GM12873 (cell line): ENCODE measurements at regions not wholly inside any gene's neighbourhood (a gene's known extent, or its start where the extent isn't known, plus 50 kb on each side); places are given as distances from the start of the nearest gene placed in this dataset.

Source experiments
- CTCF ChIP-seq: IDR thresholded peaks from 2 replicates; pipeline ENCODE4 v1.5.1; 2012; ENCODE audit warnings: low read depth, mild to moderate bottlenecking, moderate library complexity, low read length, control low read depth; ENCODE audit not compliant: insufficient read depth; ENCODE audit errors: missing control alignments

- TF ChIP-seq CTCF, result no peak
Observed at GRCh38 chr5:30843541-30843940, 349.9 kb upstream of the CDH6 start.

GRCh38 chr5:30839956-30840355 lies 353.5 kb upstream of the CDH6 start:
- TF ChIP-seq CTCF, result no peak

- no peak for TF ChIP-seq CTCF
Observed at GRCh38 chr5:30838936-30839496, 354.5 kb upstream of the CDH6 start.

GRCh38 chr5:30832519-30832918 lies 361.0 kb upstream of the CDH6 start:
- TF ChIP-seq CTCF, result no peak

GRCh38 chr5:30831605-30832004 lies 361.9 kb upstream of the CDH6 start:
- TF ChIP-seq CTCF, result no peak

GRCh38 chr5:30831123-30831522 lies 362.4 kb upstream of the CDH6 start:
- no peak for TF ChIP-seq CTCF

- no peak for TF ChIP-seq CTCF
Observed at GRCh38 chr5:30811298-30811697, 382.2 kb upstream of the CDH6 start.
